HepG2 (cell line): ENCODE measurements at regions not wholly inside any gene's neighbourhood (a gene's known extent, or its start where the extent isn't known, plus 50 kb on each side); places are given as distances from the start of the nearest gene placed in this dataset.

Experiments
- ATAC-seq: fragments of 200-7000 bp; cut with Tn5 transposase; 3 replicates; pipeline ENCODE4 v1.9.1; 2020; ENCODE audit warnings: mild to moderate bottlenecking, moderate library complexity
- BruUV-seq: library from RNA; stranded (reverse); fragments of 400-500 nt; replicated peaks from 2 replicates; lab custom pipeline; 2021; lab: Mats Ljungman, UMichigan
- CTCF ChIA-PET: fragments of 300-600 bp; formaldehyde crosslinking; extraction: SDS; loops from one replicate; lab custom pipeline; 2021; ENCODE audit warnings: low total read pairs, inconsistent platforms, low intra/inter-chr PET ratio; lab: Yijun Ruan, JAX
- POLR2A ChIA-PET: fragments of 350-600 bp; sonication (Branson Sonifier 250); formaldehyde crosslinking; loops from one replicate; lab custom pipeline; 2020; ENCODE audit warnings: antibody characterized with exemption, inconsistent platforms; lab: Yijun Ruan, JAX
- DNase-seq: peaks from one replicate; pipeline ENCODE4 v3.0.0-alpha.2; 2015; ENCODE audit warnings: low spot score
- FAIRE-seq: peaks from 3 replicates; lab custom pipeline; 2011; peaks lifted over from hg19 to GRCh38; lab: Jason Lieb, UNC
- H2AFZ ChIP-seq: one replicate; pipeline ENCODE4 v1.6.1; 2011; ENCODE audit warnings: low read length, inconsistent platforms
- H3K27ac ChIP-seq: fragments of 300-600 bp; 3 replicates; pipeline ENCODE4 v1.8.0; 2011; ENCODE audit warnings: mixed run types, mild to moderate bottlenecking, mixed read lengths, low read length, inconsistent platforms; ENCODE audit not compliant: insufficient read depth; ENCODE audit errors: extremely low read length
- H3K27me3 ChIP-seq, 2 experiments: fragments of 200-600 bp in 1 of 2; 2 replicates in 1 of 2; 3 replicates in 1 of 2; pipeline versions ENCODE4 v1.6.0 to v1.8.0; 2011; ENCODE audit warnings: low read length in 2 of 2, mild to moderate bottlenecking in 2 of 2, moderate library complexity in 2 of 2, inconsistent platforms in 1 of 2; ENCODE audit not compliant: insufficient read depth in 2 of 2, control insufficient read depth in 1 of 2
- H3K36me3 ChIP-seq, 2 experiments: fragments of 200-600 bp in 1 of 2; replicated peaks in 1 of 2; 2 replicates in 1 of 2; 3 replicates in 1 of 2; pipeline versions ENCODE4 v1.5.1 to v1.8.0; 2011; ENCODE audit warnings: low read length in 2 of 2, inconsistent platforms in 1 of 2; ENCODE audit not compliant: insufficient read depth in 2 of 2, control insufficient read depth in 1 of 2
- H3K4me1 ChIP-seq: 2 replicates; pipeline ENCODE4 v1.5.1; 2012; ENCODE audit warnings: low read length, inconsistent platforms; ENCODE audit not compliant: insufficient read depth
- H3K4me2 ChIP-seq: 2 replicates; pipeline ENCODE4 v1.6.0; 2011; ENCODE audit warnings: low read depth, low read length, inconsistent platforms
- H3K4me3 ChIP-seq, 3 experiments: fragments of 200-600 bp in 1 of 3; sonication (generic), shearing (Covaris generic) in 1 of 3; replicated peaks in 1 of 3; 2 replicates each; pipeline ENCODE4 v1.5.1; 2011 to 2016; ENCODE audit warnings: low read length in 3 of 3, inconsistent platforms in 2 of 3, low read depth in 2 of 3, mild to moderate bottlenecking in 2 of 3, control low read depth in 1 of 3, mixed read lengths in 1 of 3; ENCODE audit not compliant: insufficient read depth in 1 of 3
- H3K79me2 ChIP-seq: one replicate; pipeline ENCODE4 v1.6.1; 2011; ENCODE audit warnings: low read length, inconsistent platforms; ENCODE audit not compliant: insufficient read depth
- H3K9ac ChIP-seq: 2 replicates; pipeline ENCODE4 v1.6.0; 2011; ENCODE audit warnings: mild to moderate bottlenecking, low read depth, low read length, inconsistent platforms; ENCODE audit not compliant: insufficient read depth
- H3K9me3 ChIP-seq: 2 replicates; pipeline ENCODE4 v1.5.1; 2012; ENCODE audit warnings: mild to moderate bottlenecking, low read length
- H4K20me1 ChIP-seq: 2 replicates; pipeline ENCODE4 v1.6.0; 2011; ENCODE audit warnings: inconsistent platforms, mild to moderate bottlenecking, low read length, moderate library complexity; ENCODE audit not compliant: insufficient read depth
- FOXP1 ChIP-seq, 2 experiments: fragments of 450-650 bp in 1 of 2; IDR thresholded peaks; 2 replicates each; pipeline ENCODE4 v1.6.1; 2017 to 2018; ENCODE audit warnings: antibody characterized with exemption in 1 of 2
- KLF6 ChIP-seq: IDR thresholded peaks from 2 replicates; pipeline ENCODE4 v1.8.0; 2016; ENCODE audit warnings: missing biosample characterization, missing genetic modification reagents
- NAIF1 ChIP-seq: sonication (generic); formaldehyde crosslinking; IDR thresholded peaks from 2 replicates; pipeline ENCODE4 v1.5.0; 2020; ENCODE audit warnings: mild to moderate bottlenecking, missing genetic modification reagents, borderline replicate concordance
- SNAPC2 ChIP-seq: sonication (generic); formaldehyde crosslinking; IDR thresholded peaks from 2 replicates; pipeline ENCODE4 v1.8.1; 2022; ENCODE audit warnings: mild to moderate bottlenecking, missing genetic modification reagents
- SOX5 ChIP-seq: IDR thresholded peaks from 2 replicates; pipeline ENCODE4 v1.6.1; 2016; ENCODE audit warnings: borderline replicate concordance
- ZFYVE20 ChIP-seq: sonication (generic); formaldehyde crosslinking; IDR thresholded peaks from 2 replicates; pipeline ENCODE4 v1.8.0; 2023; ENCODE audit warnings: low read depth, mild to moderate bottlenecking, moderate library complexity, missing genetic modification reagents, borderline replicate concordance
- ZNF496 ChIP-seq: sonication (generic); formaldehyde crosslinking; IDR thresholded peaks from 2 replicates; pipeline ENCODE4 v1.8.1; 2023; ENCODE audit warnings: mild to moderate bottlenecking, moderate library complexity, missing genetic modification reagents; ENCODE audit not compliant: insufficient replicate concordance
- ZNF674 ChIP-seq: sonication (generic); formaldehyde crosslinking; IDR thresholded peaks from 2 replicates; pipeline ENCODE4 v1.5.0; 2020; ENCODE audit warnings: low read depth, mild to moderate bottlenecking, missing genetic modification reagents
- ZNF839 ChIP-seq: sonication (generic); formaldehyde crosslinking; IDR thresholded peaks from 2 replicates; pipeline ENCODE4 v1.4.0; 2020; ENCODE audit warnings: missing genetic modification reagents, mild to moderate bottlenecking, borderline replicate concordance
- WGBS: methylation state at CpG from one replicate; pipeline ENCODE4 v1.1.6; 2017; ENCODE audit warnings: low lambda C conversion rate; 5-methylcytosine and 5-hydroxymethylcytosine counted together
- in situ Hi-C: cut with HindIII; loops from 2 replicates; pipeline ENCODE4 v1.10.0; 2017; ENCODE audit warnings: low pct_unique_long_range_greater_than_20kb; ENCODE audit not compliant: extremely low pct_ligation_motif_present
- intact Hi-C: fragments of 100-400 bp; cut with micrococcal nuclease; formaldehyde crosslinking; loops from one replicate; pipeline ENCODE4 v1.10.0; 2022; ENCODE audit not compliant: unreplicated experiment
- TF ChIP-seq, protein P1 (sequence below): sonication (generic); formaldehyde crosslinking; conservative IDR thresholded peaks from 2 replicates; pipeline ENCODE4 v1.4.0; 2020; ENCODE audit warnings: missing genetic modification reagents

- no peak for TF ChIP-seq FOXP1 (IDR thresholded peaks at IDR 0.05)
- TF ChIP-seq FOXP1 (CRISPR knock-in tag; IDR thresholded peaks at IDR 0.05) = no peak
- no peak for TF ChIP-seq ZFYVE20 (CRISPR knock-in tag)
- TF ChIP-seq, all 625 proteins: peak for 0
These were observed 1363.1 kb upstream of the PRR20A start (continued) for GRCh38 chr13:55777612-55778011.

DNA sequence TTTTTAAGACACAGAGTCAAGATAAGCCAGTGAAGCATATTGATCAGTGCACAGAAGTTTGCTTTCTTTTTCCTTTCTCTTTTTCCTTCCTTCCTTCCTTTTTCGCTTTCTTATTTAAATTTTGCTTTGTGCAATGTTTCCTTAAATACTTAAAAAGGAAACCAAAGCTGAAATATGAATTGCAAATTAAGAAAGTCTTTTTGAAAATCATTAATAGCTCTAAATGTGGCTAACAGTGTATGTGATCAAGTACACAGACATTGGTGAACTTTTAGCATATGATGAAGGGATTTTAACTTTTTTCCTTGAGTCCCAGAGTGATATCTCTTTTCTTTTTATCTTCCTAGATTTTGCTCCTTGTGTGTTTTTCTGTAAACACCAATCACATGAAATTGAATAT lies 1356.9 kb upstream of the PRR20A start:
- TF ChIP-seq ZNF839 (CRISPR knock-in tag) (no peak), KLF6 (CRISPR knock-in tag) (no peak), NAIF1 (CRISPR knock-in tag) (no peak), ZNF496 (CRISPR knock-in tag) (no peak), SOX5 (CRISPR knock-in tag) (no peak), ZNF674 (CRISPR knock-in tag) (no peak), SNAPC2 (CRISPR knock-in tag) (no peak)
- TF ChIP-seq, protein P1, sequence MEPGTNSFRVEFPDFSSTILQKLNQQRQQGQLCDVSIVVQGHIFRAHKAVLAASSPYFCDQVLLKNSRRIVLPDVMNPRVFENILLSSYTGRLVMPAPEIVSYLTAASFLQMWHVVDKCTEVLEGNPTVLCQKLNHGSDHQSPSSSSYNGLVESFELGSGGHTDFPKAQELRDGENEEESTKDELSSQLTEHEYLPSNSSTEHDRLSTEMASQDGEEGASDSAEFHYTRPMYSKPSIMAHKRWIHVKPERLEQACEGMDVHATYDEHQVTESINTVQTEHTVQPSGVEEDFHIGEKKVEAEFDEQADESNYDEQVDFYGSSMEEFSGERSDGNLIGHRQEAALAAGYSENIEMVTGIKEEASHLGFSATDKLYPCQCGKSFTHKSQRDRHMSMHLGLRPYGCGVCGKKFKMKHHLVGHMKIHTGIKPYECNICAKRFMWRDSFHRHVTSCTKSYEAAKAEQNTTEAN (CRISPR knock-in tag) = no peak
- no peaks in the 10 kb centered on the region for H4K20me1 ChIP-seq

More for the DNA sequence above, 1356.9 kb upstream of the PRR20A start:
- H3K4me2 ChIP-seq = no peak overlapping the region
- H3K27ac ChIP-seq = no peak overlapping the region
- in situ Hi-C loops = no loop called here
- ChIA-PET POLR2A (no interaction called here), CTCF (no interaction called here)
- intact Hi-C loops = no loop called here
- H2AFZ ChIP-seq = no peak overlapping the region
- FAIRE-seq (no peak), ATAC-seq (no peak), DNase-seq (no peak)
- peaks cover 46% of the 10 kb centered on the region for H3K9me3 ChIP-seq
- BruUV-seq = no TSS peak
- 9% methylated on average over 1 of the region's 1 CpG for WGBS
- H3K79me2 ChIP-seq = no peaks in the 10 kb centered on the region
- no peak overlapping the region for H3K9ac ChIP-seq
- H3K36me3 ChIP-seq = no peaks in the 10 kb centered on the region
- no peaks in the 10 kb centered on the region for H3K27me3 ChIP-seq
- H3K4me3 ChIP-seq = no peak overlapping the region
- no peaks in the 10 kb centered on the region for H3K4me1 ChIP-seq
